GM23338 (cell line): ENCODE measurements at regions not wholly inside any gene's neighbourhood (a gene's known extent, or its start where the extent isn't known, plus 50 kb on each side); places are given as distances from the start of the nearest gene placed in this dataset.
A peak's percentile ranks its signal among the peaks of the same experiment; 100 is the strongest.

Experiments
- ATAC-seq: fragments of 200-7000 bp; cut with Tn5 transposase; 3 replicates; pipeline ENCODE4 v1.9.1; 2020
- DNase-seq: peaks from one replicate; pipeline ENCODE4 v3.0.0-alpha.2; 2015; ENCODE audit warnings: low spot score
- H2AFZ ChIP-seq: fragments of 200-600 bp; sonication (generic); 2 replicates; pipeline ENCODE4 v1.8.0; 2016; ENCODE audit warnings: antibody characterized with exemption, mild to moderate bottlenecking, moderate library complexity
- H3F3A ChIP-seq: fragments of 200-600 bp; sonication (generic); replicated peaks from 2 replicates; pipeline ENCODE4 v1.8.0; 2017; ENCODE audit warnings: antibody characterized with exemption, mixed run types, low read depth
- H3K27ac ChIP-seq: fragments of 200-600 bp; sonication (generic); 2 replicates; pipeline ENCODE4 v1.6.1; 2016; ENCODE audit warnings: low read depth
- H3K27me3 ChIP-seq: fragments of 200-600 bp; sonication (generic); 2 replicates; pipeline ENCODE4 v1.8.0; 2016; ENCODE audit warnings: mild to moderate bottlenecking, mixed run types, moderate library complexity; ENCODE audit not compliant: insufficient read depth
- H3K36me3 ChIP-seq: fragments of 200-600 bp; sonication (generic); 2 replicates; pipeline ENCODE4 v1.8.0; 2016; ENCODE audit warnings: mild to moderate bottlenecking; ENCODE audit not compliant: insufficient read depth
- H3K4me1 ChIP-seq: fragments of 200-600 bp; sonication (generic); 2 replicates; pipeline ENCODE4 v1.8.0; 2016; ENCODE audit warnings: mild to moderate bottlenecking, moderate library complexity; ENCODE audit not compliant: insufficient read depth
- H3K4me2 ChIP-seq: fragments of 200-600 bp; sonication (generic); 2 replicates; pipeline ENCODE4 v1.7.1; 2017; ENCODE audit warnings: mixed run types
- H3K4me3 ChIP-seq: fragments of 200-600 bp; sonication (generic); 2 replicates; pipeline ENCODE4 v1.6.1; 2016; ENCODE audit warnings: mixed run types
- H3K79me2 ChIP-seq: fragments of 200-600 bp; sonication (generic); replicated peaks from 2 replicates; pipeline ENCODE4 v1.8.0; 2017; ENCODE audit warnings: mild to moderate bottlenecking; ENCODE audit not compliant: insufficient read depth
- H3K9me2 ChIP-seq: fragments of 200-600 bp; sonication (generic); 2 replicates; pipeline ENCODE4 v1.8.0; 2017; ENCODE audit not compliant: insufficient read depth
- H4K20me1 ChIP-seq: fragments of 200-600 bp; sonication (generic); replicated peaks from 2 replicates; pipeline ENCODE4 v1.8.0; 2017; ENCODE audit warnings: mild to moderate bottlenecking; ENCODE audit not compliant: insufficient read depth
- H3K27ac Mint-ChIP-seq: 2 replicates; pipeline ENCODE4 v1.8.0; 2020; ENCODE audit warnings: inconsistent platforms, mild to moderate bottlenecking, moderate library complexity, mixed read lengths
- H3K27me3 Mint-ChIP-seq: 3 replicates; pipeline ENCODE4 v1.8.0; 2022; ENCODE audit warnings: low read depth, mild to moderate bottlenecking, moderate library complexity, mixed read lengths, inconsistent platforms; ENCODE audit not compliant: insufficient read depth, poor library complexity
- H3K36me3 Mint-ChIP-seq: 3 replicates; pipeline ENCODE4 v1.8.0; 2021; ENCODE audit warnings: low read depth, mild to moderate bottlenecking, inconsistent platforms, moderate library complexity, mixed read lengths
- H3K4me1 Mint-ChIP-seq: 3 replicates; pipeline ENCODE4 v1.8.0; 2020; ENCODE audit warnings: mild to moderate bottlenecking, inconsistent platforms, mixed read lengths
- H3K4me3 Mint-ChIP-seq: 3 replicates; pipeline ENCODE4 v1.8.0; 2021; ENCODE audit warnings: moderate library complexity, mild to moderate bottlenecking, inconsistent platforms, mixed read lengths
- H3K9me3 Mint-ChIP-seq: 3 replicates; pipeline ENCODE4 v1.8.0; 2020; ENCODE audit warnings: moderate library complexity, mild to moderate bottlenecking, inconsistent platforms, mixed read lengths
- CREB1 ChIP-seq: fragments of 250-450 bp; sonication (Bioruptor Pico); IDR thresholded peaks from 2 replicates; pipeline ENCODE4 v1.5.0; 2020; ENCODE audit warnings: low read depth, mild to moderate bottlenecking, moderate library complexity
- NANOG ChIP-seq: IDR thresholded peaks from 2 replicates; pipeline ENCODE4 v1.6.1; 2016; ENCODE audit warnings: antibody characterized with exemption, borderline replicate concordance
- POLR2AphosphoS5 ChIP-seq: IDR thresholded peaks from 2 replicates; pipeline ENCODE4 v1.6.1; 2016; ENCODE audit warnings: antibody characterized with exemption, low read depth
- REST ChIP-seq: IDR thresholded peaks from one replicate; pipeline ENCODE4 v1.6.1; 2018; ENCODE audit warnings: antibody characterized with exemption; ENCODE audit not compliant: unreplicated experiment
- ZNF462 ChIP-seq: fragments of 250-450 bp; sonication (Bioruptor Pico); IDR thresholded peaks from 2 replicates; pipeline ENCODE4 v1.5.0; 2020; ENCODE audit warnings: mild to moderate bottlenecking, moderate library complexity

GRCh38 chr13:54633456-54633855 is 1604.8 kb downstream of the OLFM4 start (continued):
- TF ChIP-seq NANOG, result no peak
- no peak for TF ChIP-seq CREB1 (CRISPR knock-in tag)
- TF ChIP-seq ZNF462 (CRISPR knock-in tag), result no peak

- Histone ChIP-seq H4K20me1 (no peaks in the 10 kb centered on the region), H3F3A (no peaks in the 10 kb centered on the region), H3K79me2 (no peaks in the 10 kb centered on the region), H2AFZ (peak overlapping the region; percentile 11; the same call in 1 of the 2 replicates), H3K4me2 (no peak overlapping the region), H3K9me2 (no peaks in the 10 kb centered on the region; the same call in 1 of the 2 replicates), H3K4me1 (peaks cover 27% of the 10 kb centered on the region), H3K4me3 (no peak overlapping the region), H3K36me3 (no peaks in the 10 kb centered on the region), H3K27me3 (no peaks in the 10 kb centered on the region), H3K27ac (no peak overlapping the region)
- TF ChIP-seq POLR2AphosphoS5, result no peak
- TF ChIP-seq REST, result no peak
- Mint-ChIP-seq H3K27ac (peak overlapping the region; percentile 44; the same call in 1 of the 2 replicates), H3K9me3 (no peaks in the 10 kb centered on the region), H3K36me3 (no peaks in the 10 kb centered on the region), H3K4me3 (no peak overlapping the region), H3K27me3 (peaks cover 2% of the 10 kb centered on the region), H3K4me1 (peaks cover 19% of the 10 kb centered on the region)
- ATAC-seq (no peak), DNase-seq (no peak)
Measured at GRCh38 chr13:54636231-54636630, 1607.6 kb downstream of the OLFM4 start.
